ENCODE measurements at regions not wholly inside any gene's neighbourhood (a gene's known extent, or its start where the extent isn't known, plus 50 kb on each side); places are given as distances from the start of the nearest gene placed in this dataset.
"Not testable (repeated sequence)": the region's sequence is repeated elsewhere in the genome, so short reads cannot be mapped to it uniquely, and the experiment has no call there.

GRCh38 chr1:211890091-211890995 is 59.8 kb upstream of the LPGAT1 start:
- DNase-seq; H3K36me3 ChIP-seq (ENCODE audit: control insufficient read depth, insufficient read depth, low read length); H3K27ac ChIP-seq (ENCODE audit: low read depth, low read length); H3K27me3 ChIP-seq (ENCODE audit: control insufficient read depth, insufficient read depth, low read length, poor library complexity, severe bottlenecking); H3K4me1 ChIP-seq (ENCODE audit: control insufficient read depth, insufficient read depth, low read length); H3K36me3 Mint-ChIP-seq (ENCODE audit: low read depth); H3K9ac ChIP-seq (ENCODE audit: extremely low read depth, low read length, poor library complexity, severe bottlenecking); H3K4me3 ChIP-seq (ENCODE audit: low read length); H3K9me3 Mint-ChIP-seq; H3K9me3 ChIP-seq (ENCODE audit: control insufficient read depth, low read length); H3K27me3 Mint-ChIP-seq (ENCODE audit: insufficient read depth); H3K27ac Mint-ChIP-seq: not testable (repeated sequence)
- WGBS, 2 experiments (ENCODE audit: insufficient coverage in 1 of 2, insufficient read length in 1 of 2): 91 to 94% methylated on average over 21 to 23 of the region's 23 CpGs
- H3K4me1 Mint-ChIP-seq: peaks cover 45% of the 10 kb centered on the region
- peak overlapping the region; percentile 34 for H3K4me3 Mint-ChIP-seq

- H3K36me3 ChIP-seq (ENCODE audit: control insufficient read depth, insufficient read depth, low read length); H3K27me3 ChIP-seq (ENCODE audit: control insufficient read depth, insufficient read depth, low read length, poor library complexity, severe bottlenecking); H3K27me3 Mint-ChIP-seq (ENCODE audit: insufficient read depth); H3K9ac ChIP-seq (ENCODE audit: extremely low read depth, low read length, poor library complexity, severe bottlenecking); H3K9me3 ChIP-seq (ENCODE audit: control insufficient read depth, low read length); H3K4me3 ChIP-seq (ENCODE audit: low read length); H3K9me3 Mint-ChIP-seq; H3K4me1 ChIP-seq (ENCODE audit: control insufficient read depth, insufficient read depth, low read length); H3K27ac Mint-ChIP-seq; H3K27ac ChIP-seq (ENCODE audit: low read depth, low read length); H3K36me3 Mint-ChIP-seq (ENCODE audit: low read depth): not testable (repeated sequence)
- peak overlapping the region; percentile 34 for H3K4me3 Mint-ChIP-seq
- peak; percentile 85 for DNase-seq
- WGBS, 2 experiments (ENCODE audit: insufficient coverage in 1 of 2, insufficient read length in 1 of 2): 32 to 58% methylated on average over 26 to 50 of the region's 50 CpGs
- peaks cover 37% of the 10 kb centered on the region for H3K4me1 Mint-ChIP-seq
These were observed 58.9 kb upstream of the LPGAT1 start for GRCh38 chr1:211889307-211890090.

- 94 to 100% methylated on average over 2 to 3 of the region's 3 CpGs for WGBS, 2 experiments (ENCODE audit: insufficient coverage in 1 of 2, insufficient read length in 1 of 2)
- H3K9me3 Mint-ChIP-seq: peaks cover 13% of the 10 kb centered on the region
- H3K4me3 Mint-ChIP-seq: no peak overlapping the region
These were observed 56.0 kb upstream of the LPGAT1 start for GRCh38 chr1:211886551-211886950.

More at GRCh38 chr1:211886551-211886950, 56.0 kb upstream of the LPGAT1 start:
- Histone ChIP-seq H3K27ac (ENCODE audit: low read depth, low read length) (no peak overlapping the region), H3K4me3 (ENCODE audit: low read length) (no peak overlapping the region), H3K9ac (ENCODE audit: extremely low read depth, low read length, poor library complexity, severe bottlenecking) (no peak overlapping the region), H3K4me1 (ENCODE audit: control insufficient read depth, insufficient read depth, low read length) (peaks cover 2% of the 10 kb centered on the region), H3K9me3 (ENCODE audit: control insufficient read depth, low read length) (peaks cover 10% of the 10 kb centered on the region), H3K36me3 (ENCODE audit: control insufficient read depth, insufficient read depth, low read length) (no peaks in the 10 kb centered on the region), H3K27me3 (ENCODE audit: control insufficient read depth, insufficient read depth, low read length, poor library complexity, severe bottlenecking) (no peaks in the 10 kb centered on the region)
- Mint-ChIP-seq H3K4me1 (peaks cover 28% of the 10 kb centered on the region), H3K27me3 (ENCODE audit: insufficient read depth) (peaks cover 8% of the 10 kb centered on the region), H3K27ac (no peak overlapping the region), H3K36me3 (ENCODE audit: low read depth) (no peaks in the 10 kb centered on the region)
- DNase-seq: no peak
- no peak for TF ChIP-seq CTCF (conservative IDR thresholded peaks at IDR 0.05)

Measured in endodermal cell (in vitro differentiated cells).